Thoracic aorta (tissue), 2 donors: ENCODE measurements at regions not wholly inside any gene's neighbourhood (a gene's known extent, or its start where the extent isn't known, plus 50 kb on each side); places are given as distances from the start of the nearest gene placed in this dataset.

ENCODE experiments used
- ATAC-seq: fragments of 150-250 bp; one replicate; pipeline ENCODE4 v1.8.0; 2017; ENCODE audit warnings: low read depth; ENCODE audit not compliant: insufficient number of reproducible peaks, low FRiP score
- DNase-seq: peaks from one replicate; pipeline ENCODE4 v3.0.0-alpha.2; 2020; ENCODE audit warnings: low spot score
- H3K27ac ChIP-seq, 2 donors: fragments of 200-600 bp; sonication (generic); 1 replicate in 1 of 2; 2 replicates in 1 of 2; pipeline ENCODE4 v1.5.1; 2016; ENCODE audit warnings: mild to moderate bottlenecking in 2 of 2, moderate library complexity in 2 of 2
- H3K27me3 ChIP-seq: fragments of 200-600 bp; sonication (generic); replicated peaks from 2 replicates; pipeline ENCODE4 v1.6.0; 2016; ENCODE audit warnings: mild to moderate bottlenecking; ENCODE audit not compliant: insufficient read depth
- H3K36me3 ChIP-seq: fragments of 200-600 bp; sonication (generic); one replicate; pipeline ENCODE4 v1.5.1; 2016
- H3K4me1 ChIP-seq, 2 donors: fragments of 200-600 bp; sonication (generic); 1 replicate in 1 of 2; 2 replicates in 1 of 2; pipeline versions ENCODE4 v1.5.1 to v1.6.0; 2016; ENCODE audit warnings: low read depth in 2 of 2, mild to moderate bottlenecking in 1 of 2; ENCODE audit not compliant: control insufficient read depth in 1 of 2
- H3K4me3 ChIP-seq: fragments of 200-600 bp; sonication (generic); 2 replicates; pipeline ENCODE4 v1.5.1; 2016; ENCODE audit warnings: mild to moderate bottlenecking
- H3K9me3 ChIP-seq: fragments of 200-600 bp; sonication (generic); 2 replicates; pipeline ENCODE4 v1.5.1; 2016
- CTCF ChIP-seq: fragments of 200-600 bp; sonication (generic); IDR thresholded peaks from one replicate; pipeline ENCODE4 v1.5.1; 2019; ENCODE audit warnings: antibody characterized with exemption

GRCh38 chr14:76311079-76311758 is 64.7 kb upstream of the ESRRB start:
- Histone ChIP-seq H3K4me3 (peak overlapping the region; percentile 50), H3K4me1 (peaks cover 0 to 10% of the 10 kb centered on the region in 2 donors), H3K27me3 (no peaks in the 10 kb centered on the region), H3K36me3 (no peaks in the 10 kb centered on the region), H3K9me3 (no peaks in the 10 kb centered on the region), H3K27ac (no peak overlapping the region)
- ATAC-seq (no peak), DNase-seq (no peak)
- TF ChIP-seq CTCF: no peak

DNA sequence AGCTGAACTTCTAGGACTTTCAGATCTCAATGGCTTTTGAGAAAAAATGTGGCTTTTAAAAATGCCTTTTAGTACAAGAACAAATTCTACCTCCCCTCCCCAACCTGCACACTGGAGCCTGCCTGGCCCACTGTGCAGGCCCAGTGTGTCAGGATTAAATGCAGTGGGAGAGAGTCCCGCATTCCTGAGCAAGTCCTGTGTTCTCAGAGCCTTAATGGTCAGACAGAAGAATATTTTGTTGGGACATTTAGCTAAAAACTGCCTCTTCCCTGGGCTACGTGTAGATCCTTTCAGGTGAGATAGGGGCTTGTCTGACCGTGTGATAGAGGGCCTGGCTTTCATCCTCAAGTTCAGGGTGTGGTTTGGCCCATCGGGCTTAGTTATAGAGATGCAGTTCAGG is 63.1 kb upstream of the ESRRB start:
- no peaks in the 10 kb centered on the region for H3K36me3 ChIP-seq

DNA sequence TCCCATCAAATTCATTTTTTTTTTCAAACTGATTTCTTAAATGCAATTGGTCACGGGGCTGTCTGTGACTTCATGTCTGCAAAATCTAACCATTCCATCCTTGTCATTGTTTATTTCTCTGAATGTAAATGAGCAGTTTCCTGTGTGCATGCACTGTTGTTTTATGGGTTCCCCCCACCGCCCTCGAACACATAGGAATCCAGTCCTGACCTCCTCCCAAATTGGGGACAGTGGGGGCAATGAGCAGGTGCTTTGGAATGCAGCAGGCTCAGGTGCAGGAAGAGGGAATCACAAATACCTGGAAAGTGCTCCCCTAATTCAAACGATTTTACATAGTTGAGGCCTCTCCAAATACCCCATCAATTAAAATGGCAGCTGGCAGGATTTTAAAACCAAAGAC is 62.6 kb upstream of the ESRRB start:
- no peaks in the 10 kb centered on the region for H3K27me3 ChIP-seq
- DNase-seq: no peak
- no peak overlapping the region for H3K4me3 ChIP-seq
- peaks cover 0 to 10% of the 10 kb centered on the region in 2 donors for H3K4me1 ChIP-seq
- no peaks in the 10 kb centered on the region for H3K36me3 ChIP-seq
- H3K27ac ChIP-seq: no peak overlapping the region
- ATAC-seq: no peak
- TF ChIP-seq CTCF: no peak
- H3K9me3 ChIP-seq: no peaks in the 10 kb centered on the region

More for the DNA sequence above, 63.1 kb upstream of the ESRRB start:
- ATAC-seq (no peak), DNase-seq (no peak)
- Histone ChIP-seq H3K4me3 (no peak overlapping the region), H3K27ac (no peak overlapping the region), H3K4me1 (peaks cover 0 to 10% of the 10 kb centered on the region in 2 donors), H3K27me3 (no peaks in the 10 kb centered on the region), H3K9me3 (no peaks in the 10 kb centered on the region)
- TF ChIP-seq CTCF: no peak

DNA sequence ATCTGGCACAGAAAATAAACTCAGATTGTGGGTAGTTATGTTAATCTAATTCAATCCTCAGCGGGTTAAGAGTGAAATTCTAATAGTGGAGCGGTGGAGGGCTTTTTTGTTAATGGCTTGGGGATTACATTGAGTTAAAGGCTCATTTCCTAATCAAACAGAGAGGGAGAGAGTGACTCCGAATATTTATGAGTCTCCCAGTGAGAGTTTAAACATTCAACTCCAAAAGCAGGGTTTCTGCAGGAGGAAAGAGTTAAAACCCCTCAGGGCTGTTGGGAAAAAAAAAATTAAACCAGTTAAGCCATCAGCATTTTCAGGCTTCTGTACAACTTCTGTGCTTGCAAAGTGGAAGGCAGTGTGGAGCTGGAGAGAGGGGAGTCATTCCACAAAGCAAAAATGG is 62.1 kb upstream of the ESRRB start:
- TF ChIP-seq CTCF: no peak

GRCh38 chr14:76314521-76315034 is 61.4 kb upstream of the ESRRB start:
- no peak overlapping the region for H3K27ac ChIP-seq
- ATAC-seq: no peak
- no peak for TF ChIP-seq CTCF
- H3K36me3 ChIP-seq: no peaks in the 10 kb centered on the region
- H3K4me3 ChIP-seq: no peak overlapping the region
- H3K27me3 ChIP-seq: no peaks in the 10 kb centered on the region
- no peaks in the 10 kb centered on the region for H3K9me3 ChIP-seq
- no peak for DNase-seq
- H3K4me1 ChIP-seq: peaks cover 0 to 10% of the 10 kb centered on the region in 2 donors

More for the DNA sequence above, 62.1 kb upstream of the ESRRB start:
- Histone ChIP-seq H3K4me1 (peaks cover 0 to 10% of the 10 kb centered on the region in 2 donors), H3K36me3 (no peaks in the 10 kb centered on the region), H3K27me3 (no peaks in the 10 kb centered on the region), H3K4me3 (no peak overlapping the region), H3K27ac (no peak overlapping the region), H3K9me3 (no peaks in the 10 kb centered on the region)
- ATAC-seq (no peak), DNase-seq (no peak)
